Loucy (cell line): ENCODE measurements at regions not wholly inside any gene's neighbourhood (a gene's known extent, or its start where the extent isn't known, plus 50 kb on each side); places are given as distances from the start of the nearest gene placed in this dataset.

Source experiments
- CTCF ChIP-seq: fragments of 200-600 bp; sonication (generic); conservative IDR thresholded peaks from 2 replicates; pipeline ENCODE4 v1.5.1; 2014; ENCODE audit warnings: mild to moderate bottlenecking, antibody characterized with exemption, low read length
- EZH2phosphoT487 ChIP-seq: fragments of 200-600 bp; IDR thresholded peaks from 2 replicates; pipeline ENCODE4 v1.6.1; 2018; ENCODE audit warnings: antibody characterized with exemption, mild to moderate bottlenecking, moderate library complexity, borderline replicate concordance

- TF ChIP-seq CTCF = no peak
- no peak for TF ChIP-seq EZH2phosphoT487
Measured at GRCh38 chr13:75225288-75226032, 256.5 kb downstream of the TBC1D4 start.
